ENCODE measurements at regions not wholly inside any gene's neighbourhood (a gene's known extent, or its start where the extent isn't known, plus 50 kb on each side); places are given as distances from the start of the nearest gene placed in this dataset.

DNA sequence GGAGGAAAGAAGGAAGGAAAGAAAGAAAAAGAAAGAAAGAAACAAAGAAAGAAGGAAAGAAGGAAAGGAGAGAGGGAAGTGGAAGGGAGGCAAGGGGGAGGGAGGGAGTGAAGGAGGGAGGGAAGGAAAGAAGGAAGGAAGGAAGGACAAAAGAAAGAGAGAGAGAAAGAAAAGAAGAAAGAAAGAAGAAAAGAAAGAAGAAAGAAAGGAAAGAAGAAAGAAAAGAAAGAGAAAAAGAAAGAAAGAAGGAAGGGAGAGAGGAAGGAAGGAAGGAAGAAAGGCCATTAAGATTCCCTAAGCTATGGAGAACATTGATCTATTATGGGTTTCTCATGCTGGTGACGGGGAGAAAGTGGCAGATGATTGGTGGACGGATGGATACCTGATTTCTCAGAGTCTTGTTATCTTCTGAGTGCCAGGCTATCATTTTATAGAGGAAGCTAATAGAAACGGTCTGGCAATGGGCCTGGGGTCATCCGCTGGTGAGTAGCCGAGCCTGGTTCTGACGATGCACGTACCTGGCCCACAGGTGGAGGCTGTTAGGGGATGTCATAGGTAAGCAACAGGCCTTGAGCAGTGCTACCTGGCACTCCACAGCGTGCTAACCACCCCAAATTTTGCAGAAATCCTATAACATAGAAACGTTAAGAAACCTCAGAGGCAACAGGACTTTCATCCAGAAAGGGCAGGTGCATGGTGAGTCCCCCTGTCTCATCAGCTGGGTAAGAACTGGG, 142.9 kb downstream of the SHOX start:
- TF ChIP-seq, protein P1, sequence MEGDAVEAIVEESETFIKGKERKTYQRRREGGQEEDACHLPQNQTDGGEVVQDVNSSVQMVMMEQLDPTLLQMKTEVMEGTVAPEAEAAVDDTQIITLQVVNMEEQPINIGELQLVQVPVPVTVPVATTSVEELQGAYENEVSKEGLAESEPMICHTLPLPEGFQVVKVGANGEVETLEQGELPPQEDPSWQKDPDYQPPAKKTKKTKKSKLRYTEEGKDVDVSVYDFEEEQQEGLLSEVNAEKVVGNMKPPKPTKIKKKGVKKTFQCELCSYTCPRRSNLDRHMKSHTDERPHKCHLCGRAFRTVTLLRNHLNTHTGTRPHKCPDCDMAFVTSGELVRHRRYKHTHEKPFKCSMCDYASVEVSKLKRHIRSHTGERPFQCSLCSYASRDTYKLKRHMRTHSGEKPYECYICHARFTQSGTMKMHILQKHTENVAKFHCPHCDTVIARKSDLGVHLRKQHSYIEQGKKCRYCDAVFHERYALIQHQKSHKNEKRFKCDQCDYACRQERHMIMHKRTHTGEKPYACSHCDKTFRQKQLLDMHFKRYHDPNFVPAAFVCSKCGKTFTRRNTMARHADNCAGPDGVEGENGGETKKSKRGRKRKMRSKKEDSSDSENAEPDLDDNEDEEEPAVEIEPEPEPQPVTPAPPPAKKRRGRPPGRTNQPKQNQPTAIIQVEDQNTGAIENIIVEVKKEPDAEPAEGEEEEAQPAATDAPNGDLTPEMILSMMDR (conservative IDR thresholded peaks at IDR 0.05; ENCODE audit: low read length), result no peak
- TF ChIP-seq EZH2phosphoT487 (IDR thresholded peaks at IDR 0.05; ENCODE audit: borderline replicate concordance), result no peak

Data from Loucy (cell line).